Psoas muscle (tissue), 7 donors: ENCODE measurements at regions not wholly inside any gene's neighbourhood (a gene's known extent, or its start where the extent isn't known, plus 50 kb on each side); places are given as distances from the start of the nearest gene placed in this dataset.
"Not testable (repeated sequence)": the region's sequence is repeated elsewhere in the genome, so short reads cannot be mapped to it uniquely, and the experiment has no call there.

ENCODE experiments used
- ATAC-seq, 4 donors: fragments of 200-7000 bp; cut with Tn5 transposase; one replicate each; pipeline ENCODE4 v1.9.1; 2020; ENCODE audit warnings: moderate library complexity in 3 of 4, mild to moderate bottlenecking in 2 of 4
- DNase-seq, 2 donors: peaks; one replicate each; pipeline ENCODE4 v3.0.0-alpha.2; 2020
- H3K27ac ChIP-seq: fragments of 200-600 bp; one replicate; pipeline ENCODE4 v1.8.0; 2022
- H3K27me3 ChIP-seq, 3 donors: fragments of 200-600 bp in 1 of 3; one replicate each; pipeline versions ENCODE4 v1.6.1 to v1.8.0; 2013 to 2022; ENCODE audit warnings: low read length in 2 of 3, mild to moderate bottlenecking in 2 of 3, moderate library complexity in 1 of 3; ENCODE audit not compliant: insufficient read depth in 3 of 3
- H3K36me3 ChIP-seq, 2 donors: fragments of 200-600 bp in 1 of 2; one replicate each; pipeline versions ENCODE4 v1.6.1 to v1.8.0; 2013 to 2022; ENCODE audit warnings: low read depth in 1 of 2, mild to moderate bottlenecking in 1 of 2, moderate library complexity in 1 of 2; ENCODE audit not compliant: insufficient read depth in 1 of 2
- H3K4me1 ChIP-seq: fragments of 200-600 bp; one replicate; pipeline ENCODE4 v1.8.0; 2022
- H3K4me3 ChIP-seq: fragments of 200-600 bp; one replicate; pipeline ENCODE4 v1.8.0; 2022; ENCODE audit warnings: mild to moderate bottlenecking
- H3K9me3 ChIP-seq: fragments of 200-600 bp; one replicate; pipeline ENCODE4 v1.8.0; 2022
- WGBS, 3 donors: extraction: QIAGEN DNeasy Blood & Tissue Kit; methylation state at CpG; one replicate each; pipeline versions ENCODE4 v1.1.6 to v1.1.7; 2013; 5-methylcytosine and 5-hydroxymethylcytosine counted together
- intact Hi-C, 2 donors: fragments of 100-400 bp; cut with DNase I; formaldehyde crosslinking; loops; one replicate each; pipeline versions ENCODE4 v1.11.0 to v1.14.2; 2022
- TF ChIP-seq, protein P1 (sequence below): fragments of 200-600 bp; IDR thresholded peaks from one replicate; pipeline ENCODE4 v1.8.0; 2022; ENCODE audit warnings: antibody characterized with exemption
- donor health status: healthy with polysubstance abuse.
- donor health status: DM: no; HTN: no; CAD: no; lungs with moderate emphysema.
- donor health status: Bipolar disorder and iron deficiency.
- donor health status: healthy.
- donor health status: DM: yes; HTN: yes; CAD: no.
- donor health status: DM: no; HTN: no; CAD: no.
- donor health status: DM: yes; HTN: yes; CAD: no.

DNA sequence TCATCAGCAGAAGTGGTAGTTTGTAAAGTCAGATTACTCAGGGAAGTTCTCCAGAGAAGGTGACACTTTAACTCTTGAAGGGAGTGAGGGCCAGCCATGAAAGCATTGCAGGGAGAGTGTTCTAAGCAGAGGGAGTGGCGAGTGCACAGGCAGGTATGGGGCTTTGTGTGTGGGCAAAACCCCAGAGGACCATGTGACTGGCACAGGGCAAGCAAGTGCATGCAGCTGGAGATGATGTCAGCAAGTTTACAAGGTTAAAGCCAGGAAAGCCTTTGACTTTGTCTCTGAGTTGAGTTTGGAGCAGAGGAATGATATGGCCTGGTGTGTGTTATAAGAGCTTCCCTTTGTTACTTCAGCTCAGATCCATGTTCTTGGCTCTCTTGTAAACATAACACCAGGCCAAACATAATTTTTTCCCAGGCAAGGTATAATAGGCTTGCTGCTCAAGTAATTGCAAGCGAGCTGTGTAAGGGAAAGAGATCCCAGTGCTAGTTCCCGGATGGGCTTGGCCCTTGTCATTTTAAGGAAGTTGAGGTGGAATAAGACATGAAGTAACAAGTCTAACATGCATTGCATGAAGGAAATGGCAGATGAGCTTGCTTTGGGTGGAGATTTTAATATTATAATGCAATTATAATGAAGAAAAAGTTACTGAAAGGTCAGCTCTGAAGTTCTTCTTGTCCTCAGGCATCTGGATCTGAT is 341.1 kb upstream of the LRRC3B start:
- no peak for ATAC-seq

DNA sequence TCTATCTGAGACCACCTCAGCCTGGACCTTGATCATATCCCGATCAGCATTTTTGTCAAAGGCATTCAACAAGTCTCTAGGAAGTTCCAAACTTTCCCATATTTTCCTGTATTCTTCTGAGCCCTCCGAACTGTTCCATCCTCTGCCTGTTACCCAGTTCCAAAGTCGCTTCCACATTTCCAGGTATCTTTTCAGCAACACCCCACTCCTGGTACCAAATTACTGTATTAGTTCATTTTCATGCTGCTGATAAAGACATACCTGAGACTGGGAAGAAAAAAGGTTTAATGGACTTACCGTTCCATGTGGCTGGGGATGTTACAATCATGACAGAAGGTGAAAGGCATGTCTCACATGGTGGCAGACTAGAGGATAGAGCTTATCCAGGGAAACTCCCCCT is 338.1 kb upstream of the LRRC3B start:
- 92 to 98% (median 94%) methylated on average over 4 of the region's 4 CpGs for WGBS, 3 donors
- H3K36me3 ChIP-seq, H3K27me3 ChIP-seq, ATAC-seq, H3K27ac ChIP-seq, intact Hi-C loops, DNase-seq, H3K4me1 ChIP-seq, H3K4me3 ChIP-seq: not testable (repeated sequence)
- peaks cover 12% of the 10 kb centered on the region for H3K9me3 ChIP-seq

More for the DNA sequence above, 341.1 kb upstream of the LRRC3B start:
- WGBS, 3 donors = 73 to 90% (median 77%) methylated on average over 3 of the region's 3 CpGs
- no peak overlapping the region for H3K4me3 ChIP-seq
- no peaks in the 10 kb centered on the region for H3K4me1 ChIP-seq
- DNase-seq = no peak
- H3K36me3 ChIP-seq = no peaks in the 10 kb centered on the region
- peaks cover 12% of the 10 kb centered on the region for H3K9me3 ChIP-seq
- H3K27me3 ChIP-seq = no peaks in the 10 kb centered on the region
- intact Hi-C loops = no loop called here
- no peak overlapping the region for H3K27ac ChIP-seq
- TF ChIP-seq, protein P1, sequence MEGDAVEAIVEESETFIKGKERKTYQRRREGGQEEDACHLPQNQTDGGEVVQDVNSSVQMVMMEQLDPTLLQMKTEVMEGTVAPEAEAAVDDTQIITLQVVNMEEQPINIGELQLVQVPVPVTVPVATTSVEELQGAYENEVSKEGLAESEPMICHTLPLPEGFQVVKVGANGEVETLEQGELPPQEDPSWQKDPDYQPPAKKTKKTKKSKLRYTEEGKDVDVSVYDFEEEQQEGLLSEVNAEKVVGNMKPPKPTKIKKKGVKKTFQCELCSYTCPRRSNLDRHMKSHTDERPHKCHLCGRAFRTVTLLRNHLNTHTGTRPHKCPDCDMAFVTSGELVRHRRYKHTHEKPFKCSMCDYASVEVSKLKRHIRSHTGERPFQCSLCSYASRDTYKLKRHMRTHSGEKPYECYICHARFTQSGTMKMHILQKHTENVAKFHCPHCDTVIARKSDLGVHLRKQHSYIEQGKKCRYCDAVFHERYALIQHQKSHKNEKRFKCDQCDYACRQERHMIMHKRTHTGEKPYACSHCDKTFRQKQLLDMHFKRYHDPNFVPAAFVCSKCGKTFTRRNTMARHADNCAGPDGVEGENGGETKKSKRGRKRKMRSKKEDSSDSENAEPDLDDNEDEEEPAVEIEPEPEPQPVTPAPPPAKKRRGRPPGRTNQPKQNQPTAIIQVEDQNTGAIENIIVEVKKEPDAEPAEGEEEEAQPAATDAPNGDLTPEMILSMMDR = no peak

DNA sequence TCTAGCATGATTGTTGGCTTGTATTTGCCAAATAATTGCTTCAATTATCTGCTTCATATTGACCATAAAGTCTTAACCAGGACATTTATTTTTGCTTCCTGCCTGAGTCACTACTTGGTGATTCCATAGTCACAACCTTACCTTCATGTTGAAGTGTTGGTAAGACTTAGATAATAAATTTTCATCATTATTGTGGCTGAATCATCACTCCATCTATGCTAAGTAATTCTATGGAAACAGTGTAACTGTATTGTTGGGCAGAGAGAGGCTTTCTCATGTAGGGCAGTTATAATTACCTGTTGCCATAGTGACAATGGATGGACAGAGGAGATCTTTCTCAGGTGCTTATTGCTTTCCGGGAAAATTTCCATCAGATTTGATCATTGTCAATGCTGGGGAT is 330.7 kb upstream of the LRRC3B start:
- Histone ChIP-seq H3K9me3 (no peaks in the 10 kb centered on the region), H3K27ac (no peak overlapping the region), H3K4me3 (no peak overlapping the region), H3K4me1 (no peaks in the 10 kb centered on the region), H3K27me3 (no peaks in the 10 kb centered on the region), H3K36me3 (no peaks in the 10 kb centered on the region)
- intact Hi-C loops = no loop called here
- 82 to 93% (median 91%) methylated on average over 1 of the region's 1 CpG for WGBS, 3 donors
- ATAC-seq (no peak), DNase-seq (no peak)
- TF ChIP-seq, protein P1 = no peak

DNA sequence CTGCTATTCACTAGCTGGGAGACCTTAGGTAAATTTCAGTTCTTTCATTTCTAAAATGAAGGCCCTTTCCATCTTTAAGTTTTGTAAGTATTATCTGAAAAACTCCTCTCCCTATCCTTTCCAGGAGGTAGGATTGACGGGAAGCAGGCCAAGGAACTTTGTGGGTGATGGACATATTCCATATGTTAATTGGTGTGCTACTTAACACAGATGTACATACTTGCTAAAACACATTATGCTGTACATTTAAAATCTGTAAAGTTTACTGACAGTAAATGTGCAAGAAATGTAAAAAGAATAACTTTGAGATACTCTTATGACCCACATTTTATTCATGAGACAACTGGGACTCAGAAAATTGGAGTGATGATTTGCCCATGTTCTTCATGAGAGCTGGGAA is 329.8 kb upstream of the LRRC3B start:
- DNase-seq (no peak), ATAC-seq (no peak)
- TF ChIP-seq, protein P1 = no peak
- Histone ChIP-seq H3K4me1 (no peaks in the 10 kb centered on the region), H3K27ac (no peak overlapping the region), H3K9me3 (no peaks in the 10 kb centered on the region), H3K4me3 (no peak overlapping the region), H3K27me3 (no peaks in the 10 kb centered on the region), H3K36me3 (no peaks in the 10 kb centered on the region)
- WGBS, 3 donors = 71 to 78% (median 77%) methylated on average over 1 of the region's 1 CpG
- intact Hi-C loops = no loop called here

DNA sequence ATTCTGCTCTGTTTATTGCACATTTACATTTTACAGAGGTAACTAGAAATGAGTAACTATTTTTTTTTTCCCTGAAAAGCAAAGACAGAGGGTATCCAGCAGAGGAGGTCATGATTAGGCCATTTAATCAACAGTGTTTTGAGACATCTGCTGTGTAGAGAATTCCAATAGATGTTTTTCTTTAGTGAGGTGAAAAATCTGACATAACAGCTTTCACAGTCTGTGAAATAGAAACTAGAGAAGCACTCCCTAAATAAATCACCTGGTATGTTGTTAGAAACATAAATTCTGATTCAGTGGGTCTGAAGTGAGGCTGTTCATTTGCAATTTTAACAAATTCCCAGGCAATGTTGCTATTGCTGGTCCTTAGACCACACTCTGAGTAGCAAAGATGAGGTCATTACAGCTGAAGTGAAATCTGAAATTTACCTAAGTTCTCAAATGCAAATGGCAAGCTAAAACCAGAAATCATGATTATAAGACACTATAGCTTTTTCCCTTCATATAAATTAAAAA is 329.2 kb upstream of the LRRC3B start:
- no peak for ATAC-seq
- H3K4me3 ChIP-seq = no peak overlapping the region
- H3K27me3 ChIP-seq = no peaks in the 10 kb centered on the region
- no peaks in the 10 kb centered on the region for H3K4me1 ChIP-seq
- H3K36me3 ChIP-seq = no peaks in the 10 kb centered on the region
- intact Hi-C loops = no loop called here
- no peak overlapping the region for H3K27ac ChIP-seq
- DNase-seq = no peak
- TF ChIP-seq, protein P1 = no peak
- no peaks in the 10 kb centered on the region for H3K9me3 ChIP-seq
